Trophoblast cell (in vitro differentiated cells and primary cell): ENCODE measurements at regions not wholly inside any gene's neighbourhood (a gene's known extent, or its start where the extent isn't known, plus 50 kb on each side); places are given as distances from the start of the nearest gene placed in this dataset.

Experiments used
- DNase-seq, 2 donors: peaks; one replicate each; pipeline ENCODE4 v3.0.0-alpha.2; 2016
- H2AFZ ChIP-seq: 2 replicates; pipeline ENCODE4 v1.6.1; 2013; ENCODE audit warnings: low read length, moderate library complexity, mild to moderate bottlenecking; ENCODE audit not compliant: insufficient read depth, poor library complexity
- H2AK5ac ChIP-seq: 2 replicates; pipeline ENCODE4 v1.6.1; 2013; ENCODE audit warnings: mild to moderate bottlenecking, low read length
- H2BK120ac ChIP-seq: 2 replicates; pipeline ENCODE4 v1.6.1; 2013; ENCODE audit warnings: low read length, mild to moderate bottlenecking, moderate library complexity; ENCODE audit not compliant: insufficient read depth, poor library complexity
- H2BK12ac ChIP-seq: 2 replicates; pipeline ENCODE4 v1.6.1; 2013; ENCODE audit warnings: mild to moderate bottlenecking, low read length, moderate library complexity
- H2BK5ac ChIP-seq: 2 replicates; pipeline ENCODE4 v1.6.1; 2013; ENCODE audit warnings: low read length, low read depth, moderate library complexity, mild to moderate bottlenecking; ENCODE audit not compliant: poor library complexity
- H3K14ac ChIP-seq: 2 replicates; pipeline ENCODE4 v1.6.1; 2013; ENCODE audit warnings: mild to moderate bottlenecking, low read length
- H3K18ac ChIP-seq: 2 replicates; pipeline ENCODE4 v1.6.1; 2013; ENCODE audit warnings: mild to moderate bottlenecking, low read length
- H3K23ac ChIP-seq: 2 replicates; pipeline ENCODE4 v1.6.1; 2013; ENCODE audit warnings: low read length
- H3K27ac ChIP-seq: 2 replicates; pipeline ENCODE4 v1.5.1; 2013; ENCODE audit warnings: low read depth, mild to moderate bottlenecking, inconsistent platforms, low read length, moderate library complexity
- H3K27me3 ChIP-seq: 2 replicates; pipeline ENCODE4 v1.6.1; 2013; ENCODE audit warnings: inconsistent platforms, mild to moderate bottlenecking, low read length, moderate library complexity; ENCODE audit not compliant: insufficient read depth
- H3K36me3 ChIP-seq, 2 experiments: 1 replicate in 1 of 2; 2 replicates in 1 of 2; pipeline ENCODE4 v1.6.1; 2013; ENCODE audit warnings: low read length in 2 of 2, mild to moderate bottlenecking in 2 of 2, moderate library complexity in 1 of 2; ENCODE audit not compliant: insufficient read depth in 2 of 2, control insufficient read depth in 1 of 2
- H3K4ac ChIP-seq: 2 replicates; pipeline ENCODE4 v1.6.1; 2013; ENCODE audit warnings: low read depth, mild to moderate bottlenecking, low read length, moderate library complexity
- H3K4me1 ChIP-seq, 2 experiments: 1 replicate in 1 of 2; 2 replicates in 1 of 2; pipeline ENCODE4 v1.6.1; 2013; ENCODE audit warnings: low read length in 2 of 2, mild to moderate bottlenecking in 2 of 2, moderate library complexity in 1 of 2; ENCODE audit not compliant: insufficient read depth in 2 of 2, control insufficient read depth in 1 of 2
- H3K4me2 ChIP-seq: 2 replicates; pipeline ENCODE4 v1.6.1; 2013; ENCODE audit warnings: inconsistent platforms, mild to moderate bottlenecking, low read length, moderate library complexity
- H3K4me3 ChIP-seq: 2 replicates; pipeline ENCODE4 v1.5.1; 2013; ENCODE audit warnings: mild to moderate bottlenecking, low read depth, low read length, inconsistent platforms
- H3K79me1 ChIP-seq: one replicate; pipeline ENCODE4 v1.6.1; 2013; ENCODE audit warnings: low read length
- H3K79me2 ChIP-seq: 2 replicates; pipeline ENCODE4 v1.6.1; 2013; ENCODE audit warnings: low read length, mild to moderate bottlenecking; ENCODE audit not compliant: control insufficient read depth, insufficient read depth, poor library complexity
- H3K9ac ChIP-seq: 2 replicates; pipeline ENCODE4 v1.6.1; 2013; ENCODE audit warnings: mild to moderate bottlenecking, low read length
- H3K9me3 ChIP-seq: 2 replicates; pipeline ENCODE4 v1.6.1; 2013; ENCODE audit warnings: low read depth, mild to moderate bottlenecking, control low read depth, inconsistent platforms, low read length; ENCODE audit not compliant: insufficient read depth
- H4K12ac ChIP-seq: 2 replicates; pipeline ENCODE4 v1.6.1; 2013; ENCODE audit warnings: low read depth, mild to moderate bottlenecking, low read length, moderate library complexity
- H4K8ac ChIP-seq: 2 replicates; pipeline ENCODE4 v1.6.1; 2013; ENCODE audit warnings: low read depth, mild to moderate bottlenecking, low read length, moderate library complexity
- H4K91ac ChIP-seq: one replicate; pipeline ENCODE4 v1.6.1; 2013; ENCODE audit warnings: low read depth, mild to moderate bottlenecking, low read length, moderate library complexity
- WGBS: extraction: QIAGEN DNeasy Blood & Tissue Kit; methylation state at CpG from one replicate; pipeline ENCODE4 v1.1.7; 2013; ENCODE audit warnings: missing lambda C conversion rate; ENCODE audit not compliant: insufficient read length, insufficient coverage; ENCODE audit errors: extremely low coverage; 5-methylcytosine and 5-hydroxymethylcytosine counted together

GRCh38 chr6:156448579-156448978 lies 328.6 kb upstream of the ARID1B start:
- WGBS: no CpG with 5 or more reads among the region's 1 CpG
- no peaks in the 10 kb centered on the region for H3K9me3 ChIP-seq
- H3K18ac ChIP-seq: no peak overlapping the region
- no peaks in the 10 kb centered on the region for H3K4me1 ChIP-seq
- no peak overlapping the region for H2BK12ac ChIP-seq
- no peak overlapping the region for H3K4me2 ChIP-seq
- DNase-seq: no peak
- H3K27ac ChIP-seq: no peak overlapping the region
- H3K79me2 ChIP-seq: no peaks in the 10 kb centered on the region
- H3K9ac ChIP-seq: no peak overlapping the region
- H2AFZ ChIP-seq: no peak overlapping the region
- H2BK120ac ChIP-seq: no peak overlapping the region
- no peak overlapping the region for H2BK5ac ChIP-seq
- H4K91ac ChIP-seq: no peak overlapping the region
- H3K27me3 ChIP-seq: no peaks in the 10 kb centered on the region
- no peak overlapping the region for H3K4ac ChIP-seq
- H4K8ac ChIP-seq: no peak overlapping the region
- H2AK5ac ChIP-seq: no peak overlapping the region
- H3K4me3 ChIP-seq: no peak overlapping the region
- no peak overlapping the region for H3K14ac ChIP-seq
- no peak overlapping the region for H3K23ac ChIP-seq
- no peaks in the 10 kb centered on the region for H3K36me3 ChIP-seq
- no peak overlapping the region for H4K12ac ChIP-seq
- H3K79me1 ChIP-seq: no peaks in the 10 kb centered on the region

- Histone ChIP-seq H4K12ac (no peak overlapping the region), H2BK5ac (no peak overlapping the region), H2AK5ac (no peak overlapping the region), H3K79me1 (no peaks in the 10 kb centered on the region), H3K4me1 (no peaks in the 10 kb centered on the region), H3K4me2 (no peak overlapping the region), H3K18ac (no peak overlapping the region), H3K27me3 (no peaks in the 10 kb centered on the region), H3K27ac (no peak overlapping the region), H4K8ac (no peak overlapping the region), H3K14ac (no peak overlapping the region), H3K4ac (no peak overlapping the region), H4K91ac (no peak overlapping the region), H3K9ac (no peak overlapping the region), H3K23ac (no peak overlapping the region), H3K9me3 (no peaks in the 10 kb centered on the region), H3K79me2 (no peaks in the 10 kb centered on the region), H2BK12ac (no peak overlapping the region), H2AFZ (no peak overlapping the region), H3K36me3 (no peaks in the 10 kb centered on the region), H3K4me3 (no peak overlapping the region), H2BK120ac (no peak overlapping the region)
- no peak for DNase-seq
- no CpG with 5 or more reads among the region's 2 CpGs for WGBS
These were observed 336.5 kb upstream of the ARID1B start for GRCh38 chr6:156440688-156441087.

GRCh38 chr6:156438350-156438923 lies 338.7 kb upstream of the ARID1B start:
- Histone ChIP-seq H2AK5ac (no peak overlapping the region), H3K14ac (no peak overlapping the region), H3K4me1 (no peaks in the 10 kb centered on the region), H3K4me2 (no peak overlapping the region), H3K9ac (no peak overlapping the region), H3K9me3 (no peaks in the 10 kb centered on the region), H3K23ac (no peak overlapping the region), H3K27ac (no peak overlapping the region), H3K79me1 (no peaks in the 10 kb centered on the region), H4K91ac (no peak overlapping the region), H3K4ac (no peak overlapping the region), H3K36me3 (no peaks in the 10 kb centered on the region), H2BK5ac (no peak overlapping the region), H3K4me3 (no peak overlapping the region), H4K12ac (no peak overlapping the region), H2BK120ac (no peak overlapping the region), H4K8ac (no peak overlapping the region), H2AFZ (no peak overlapping the region), H2BK12ac (no peak overlapping the region), H3K79me2 (no peaks in the 10 kb centered on the region), H3K27me3 (no peaks in the 10 kb centered on the region), H3K18ac (no peak overlapping the region)
- DNase-seq: no peak
- WGBS: no CpG with 5 or more reads among the region's 10 CpGs

- Histone ChIP-seq H3K79me1 (no peaks in the 10 kb centered on the region), H2AFZ (no peak overlapping the region), H2BK5ac (no peak overlapping the region), H3K14ac (no peak overlapping the region), H3K27me3 (no peaks in the 10 kb centered on the region), H3K4me2 (no peak overlapping the region), H2BK120ac (no peak overlapping the region), H3K4ac (no peak overlapping the region), H3K27ac (no peak overlapping the region), H3K4me1 (no peaks in the 10 kb centered on the region), H3K79me2 (no peaks in the 10 kb centered on the region), H3K9ac (no peak overlapping the region), H3K23ac (no peak overlapping the region), H3K18ac (no peak overlapping the region), H4K12ac (no peak overlapping the region), H4K91ac (no peak overlapping the region), H3K4me3 (no peak overlapping the region), H3K9me3 (no peaks in the 10 kb centered on the region), H2AK5ac (no peak overlapping the region), H2BK12ac (no peak overlapping the region), H4K8ac (no peak overlapping the region), H3K36me3 (no peaks in the 10 kb centered on the region)
- no CpG with 5 or more reads among the region's 11 CpGs for WGBS
- peak in 1 of 2 donors; percentile 8 for DNase-seq
These were observed 339.9 kb upstream of the ARID1B start for GRCh38 chr6:156437121-156437879.
